ENCODE measurements at regions not wholly inside any gene's neighbourhood (a gene's known extent, or its start where the extent isn't known, plus 50 kb on each side); places are given as distances from the start of the nearest gene placed in this dataset.

DNA sequence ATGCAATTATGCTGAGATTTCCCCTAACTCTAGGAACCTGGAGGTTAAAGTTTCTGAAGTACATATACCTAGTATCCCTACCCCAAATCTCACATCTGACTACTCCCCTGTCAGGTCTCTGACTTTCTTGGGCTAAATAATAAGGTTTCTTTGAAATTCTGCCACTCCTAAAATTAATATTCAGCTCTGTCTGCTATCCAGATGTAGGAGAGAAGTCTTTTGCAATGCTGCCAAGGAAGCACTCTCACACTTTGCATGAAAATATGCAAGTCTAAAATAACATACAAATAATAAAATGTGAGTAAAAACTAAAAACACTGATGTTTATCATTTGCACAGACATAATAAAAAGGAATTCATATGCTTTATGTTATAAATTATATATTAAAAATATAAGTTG is 196.9 kb upstream of the LRFN5 start:
- no peak for DNase-seq (ENCODE audit: low read depth in 2 of 2)

DNA sequence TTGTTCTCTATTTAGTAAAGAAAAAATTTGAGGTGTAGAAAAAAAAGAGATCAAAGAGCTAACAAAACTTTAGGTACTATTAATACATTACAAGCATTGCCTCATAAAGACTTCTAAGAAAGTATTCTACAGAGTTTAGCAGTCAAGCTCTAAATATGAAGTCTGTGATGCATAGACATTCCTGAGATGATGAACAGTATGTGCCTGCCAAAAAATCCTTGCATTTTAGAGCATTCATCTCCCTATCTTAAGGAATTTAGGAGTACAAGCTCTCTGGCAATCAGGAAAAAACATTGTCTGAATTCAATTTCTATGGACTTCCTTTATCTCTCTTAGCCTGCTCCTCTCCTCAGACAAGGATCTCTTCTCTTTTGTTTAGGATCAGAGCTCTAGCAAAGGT is 202.6 kb upstream of the LRFN5 start:
- no peak for DNase-seq (ENCODE audit: low read depth in 2 of 2)

- no peak for DNase-seq (ENCODE audit: low read depth in 2 of 2)
Measured at GRCh38 chr14:41403360-41403759, 203.3 kb upstream of the LRFN5 start.

DNA sequence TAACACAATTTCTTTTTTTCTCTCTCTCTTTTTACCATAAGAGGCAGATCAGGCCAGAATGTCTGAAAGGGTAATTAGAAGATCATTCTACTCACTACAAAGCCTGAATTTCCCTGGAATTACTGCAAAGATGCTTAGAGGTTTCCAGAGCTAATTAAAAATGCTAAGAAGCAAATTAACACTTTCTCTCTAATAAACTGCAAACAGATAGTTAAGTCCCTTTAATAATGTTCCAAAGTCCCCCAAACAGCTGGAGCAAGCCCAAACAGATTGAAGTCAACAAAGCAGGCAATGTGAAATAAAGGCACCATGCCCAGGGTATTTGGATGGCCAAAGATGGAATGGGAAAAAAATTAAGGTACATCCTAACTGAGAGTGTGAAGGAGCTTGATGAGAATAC is 208.8 kb upstream of the LRFN5 start:
- DNase-seq (ENCODE audit: low read depth in 2 of 2), result no peak

- DNase-seq (ENCODE audit: low read depth in 2 of 2), result no peak
Measured at GRCh38 chr14:41393512-41393911, 213.2 kb upstream of the LRFN5 start.

- DNase-seq (ENCODE audit: low read depth in 2 of 2), result no peak
Measured at GRCh38 chr14:41392226-41392625, 214.4 kb upstream of the LRFN5 start.

GRCh38 chr14:41389355-41389754 is 217.3 kb upstream of the LRFN5 start:
- DNase-seq (ENCODE audit: low read depth in 2 of 2), result no peak

GRCh38 chr14:41385797-41386196 is 220.9 kb upstream of the LRFN5 start:
- DNase-seq (ENCODE audit: low read depth in 2 of 2), result no peak

DNA sequence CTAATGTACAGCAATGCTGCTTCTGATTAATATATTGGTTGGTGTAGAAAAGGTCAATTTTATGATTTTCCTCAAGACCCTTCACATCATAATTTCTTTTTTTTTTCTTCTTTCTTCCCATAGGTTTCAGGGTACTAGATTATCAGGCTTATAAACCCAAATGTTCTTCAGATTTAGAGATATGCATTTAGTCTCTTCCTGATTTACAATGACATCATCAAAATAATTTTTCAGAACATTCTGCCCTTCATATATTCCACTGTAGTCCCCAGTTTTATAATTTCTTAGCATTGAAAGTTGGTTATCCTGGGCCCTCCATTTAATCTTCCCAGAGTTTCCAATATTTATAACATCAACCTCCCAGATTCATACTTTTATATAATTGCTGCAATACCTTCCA is 226.7 kb upstream of the LRFN5 start:
- DNase-seq (ENCODE audit: low read depth in 2 of 2), result no peak

DNA sequence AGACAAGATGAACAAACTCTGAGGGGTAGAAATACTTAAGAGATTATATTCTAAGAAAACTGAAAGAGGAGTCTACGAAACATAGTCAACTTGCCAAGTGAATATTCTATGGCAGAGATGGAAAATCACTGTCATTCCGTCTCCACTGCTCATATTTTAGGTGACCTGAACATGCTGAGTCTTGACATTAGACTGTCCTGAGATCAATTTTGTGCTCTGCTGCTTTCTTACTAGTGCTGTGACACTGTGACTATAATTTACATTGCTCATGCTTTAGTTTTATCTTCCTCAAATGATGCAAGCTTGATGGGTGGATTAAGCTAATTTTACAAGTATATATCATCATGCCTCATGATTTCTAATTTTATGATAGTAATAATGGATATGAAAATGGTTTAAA is 228.2 kb upstream of the LRFN5 start:
- DNase-seq (ENCODE audit: low read depth in 2 of 2), result no peak

DNA sequence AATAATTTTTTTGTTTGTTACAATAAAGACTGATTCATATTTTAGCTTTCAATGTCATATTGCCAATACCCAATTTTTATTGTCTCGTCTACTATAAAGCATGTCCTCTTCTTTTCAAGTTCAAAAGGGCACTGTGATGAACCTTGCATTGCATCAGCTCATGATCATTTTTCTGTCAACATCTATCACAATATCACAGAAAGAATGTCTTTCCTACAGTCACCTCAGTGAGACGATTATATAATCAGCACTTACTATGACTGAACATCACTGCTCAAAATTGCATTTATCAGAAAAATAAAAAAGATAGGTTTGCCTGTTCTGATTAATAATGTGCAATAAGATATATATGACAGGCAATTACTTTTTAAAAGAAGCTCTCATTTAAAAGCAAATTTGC is 228.7 kb upstream of the LRFN5 start:
- no peak for DNase-seq (ENCODE audit: low read depth in 2 of 2)

- DNase-seq (ENCODE audit: low read depth in 2 of 2), result no peak
Measured at GRCh38 chr14:41374092-41374491, 232.6 kb upstream of the LRFN5 start.

GRCh38 chr14:41362139-41362538 is 244.5 kb upstream of the LRFN5 start:
- DNase-seq (ENCODE audit: low read depth in 2 of 2), result no peak

GRCh38 chr14:41360126-41360525 is 246.6 kb upstream of the LRFN5 start:
- no peak for DNase-seq (ENCODE audit: low read depth in 2 of 2)

DNA sequence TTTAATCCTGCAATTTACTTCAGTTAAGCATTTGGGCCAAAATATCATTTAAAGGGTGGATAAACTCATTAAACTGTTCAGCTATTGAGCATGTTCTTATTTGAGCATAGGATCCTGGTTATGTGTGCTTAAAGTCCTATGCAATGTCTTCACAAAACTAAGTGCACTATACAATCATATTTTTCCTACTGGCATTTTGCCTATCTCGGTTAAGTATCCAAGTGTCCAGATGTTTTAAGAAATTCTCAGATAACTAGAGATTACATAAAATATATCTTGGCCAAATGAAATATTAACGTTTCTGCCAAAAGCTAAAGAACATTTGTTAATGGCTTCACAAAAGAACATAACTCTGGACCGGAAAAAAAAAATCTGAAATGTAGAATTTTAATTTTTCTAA is 250.8 kb upstream of the LRFN5 start:
- DNase-seq (ENCODE audit: low read depth in 2 of 2), result no peak

DNA sequence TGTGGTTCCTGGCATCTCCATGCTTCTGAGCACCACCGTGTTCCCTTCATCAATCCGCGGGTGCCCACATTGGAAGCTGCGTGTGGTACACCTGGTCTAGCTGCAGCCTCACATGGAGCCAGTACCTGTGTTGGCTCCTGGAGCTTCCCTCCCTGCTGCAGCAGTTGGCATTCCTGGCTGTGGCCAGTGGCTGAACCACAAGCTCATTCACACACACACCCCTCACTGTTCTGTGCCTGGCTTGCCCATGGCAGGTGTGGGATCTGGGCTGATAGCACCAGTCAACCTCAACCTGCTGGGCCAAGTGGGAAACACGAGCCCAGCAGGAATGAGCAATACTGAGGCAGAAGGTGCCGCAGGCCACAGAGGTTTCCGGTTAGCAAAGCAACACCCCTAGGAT is 256.2 kb upstream of the LRFN5 start:
- DNase-seq (ENCODE audit: low read depth in 2 of 2), result no peak

DNA sequence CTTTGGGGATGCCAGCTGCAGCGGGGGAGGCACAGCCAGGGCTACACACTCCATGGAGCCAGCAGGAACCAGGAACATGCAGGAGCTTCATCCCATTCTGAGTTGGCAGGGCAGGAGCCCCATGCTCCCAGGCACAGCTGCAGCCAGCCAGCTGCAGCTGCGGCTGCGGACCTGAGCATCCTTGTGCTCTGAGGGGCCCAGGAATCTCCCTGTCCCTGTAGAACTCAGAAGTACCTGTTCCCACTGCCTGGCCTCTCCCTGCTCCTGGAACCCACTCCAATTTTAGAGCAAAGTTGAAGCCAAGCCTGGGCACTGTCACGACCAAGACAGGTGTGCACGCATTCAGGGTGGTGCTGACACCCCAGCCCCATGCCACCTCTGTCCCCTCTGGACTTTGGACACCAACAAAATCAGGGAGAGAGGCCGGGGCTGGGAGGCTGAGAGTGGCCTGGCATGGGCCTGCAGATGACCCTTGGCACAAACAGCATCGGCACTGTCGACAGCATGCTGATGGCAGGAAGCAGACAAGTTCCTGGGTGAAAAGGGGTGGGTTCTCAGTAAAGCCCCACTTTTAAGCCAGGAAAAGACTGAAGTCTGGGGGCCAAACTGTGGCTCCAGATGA is 257.3 kb upstream of the LRFN5 start:
- DNase-seq (ENCODE audit: low read depth in 2 of 2), result no peak

GRCh38 chr14:41343857-41344256 is 262.8 kb upstream of the LRFN5 start:
- no peak for DNase-seq (ENCODE audit: low read depth in 2 of 2)

DNA sequence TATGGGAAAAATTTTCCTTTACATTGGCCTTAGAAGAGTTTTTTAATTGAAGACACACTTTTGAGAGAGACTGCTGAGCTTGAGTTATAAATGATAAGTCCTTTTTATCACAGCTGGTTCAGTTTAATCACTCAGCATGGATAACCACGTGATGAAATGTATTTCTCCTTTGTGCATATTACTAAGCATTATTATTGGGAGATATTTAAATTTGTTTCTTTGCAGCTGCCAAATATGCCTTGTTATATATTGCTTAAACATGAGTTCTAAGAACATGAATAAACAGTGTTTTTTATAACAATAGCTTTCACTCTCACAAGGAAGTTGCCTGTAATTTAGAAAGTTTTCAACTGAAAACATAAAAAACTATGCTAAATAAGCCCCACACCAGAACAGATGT is 293.5 kb upstream of the LRFN5 start:
- DNase-seq (ENCODE audit: low read depth in 2 of 2), result no peak

GRCh38 chr14:41303506-41303905 is 303.2 kb upstream of the LRFN5 start:
- no peak for DNase-seq (ENCODE audit: low read depth in 2 of 2)

DNA sequence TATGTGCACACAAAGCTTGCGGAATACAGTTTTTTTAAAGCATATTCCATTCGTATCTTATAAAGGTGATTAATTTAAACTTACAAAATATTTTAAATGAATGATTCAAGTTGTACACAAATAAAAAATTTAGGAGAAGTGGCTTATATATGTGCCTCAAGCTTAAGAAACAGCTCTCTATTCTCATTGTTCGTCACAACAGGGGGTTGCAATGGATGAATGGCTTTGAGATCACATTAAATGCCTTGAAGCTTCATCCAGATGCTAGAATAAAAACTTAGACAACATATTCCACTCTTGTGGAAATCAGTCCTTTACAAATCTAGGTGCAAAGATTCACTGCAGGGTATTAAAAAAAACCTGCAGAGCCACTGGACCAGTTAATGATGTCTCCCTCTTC is 303.9 kb upstream of the LRFN5 start:
- no peak for DNase-seq (ENCODE audit: low read depth in 2 of 2)

DNA sequence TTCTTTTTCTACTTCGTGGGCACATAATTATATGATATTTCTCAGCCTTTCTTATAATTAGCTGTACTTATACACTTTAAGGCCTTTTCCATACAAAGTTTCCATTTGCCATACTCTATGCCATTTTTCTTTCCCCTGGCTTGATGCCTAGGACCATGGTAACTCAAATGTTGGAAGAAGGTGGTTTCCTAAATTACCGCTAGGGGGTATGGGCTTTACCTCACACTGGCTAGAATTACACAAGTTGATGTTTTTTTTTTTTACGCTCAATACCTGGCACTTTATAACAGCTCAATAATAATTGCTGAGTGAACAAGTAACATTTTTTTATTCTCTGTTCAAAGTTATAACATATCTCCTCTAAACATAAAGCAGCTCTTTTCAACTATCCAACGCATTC is 306.8 kb upstream of the LRFN5 start:
- DNase-seq (ENCODE audit: low read depth in 2 of 2), result no peak

GRCh38 chr14:41298328-41298690 is 308.4 kb upstream of the LRFN5 start:
- DNase-seq (ENCODE audit: low read depth in 2 of 2), result no peak

DNA sequence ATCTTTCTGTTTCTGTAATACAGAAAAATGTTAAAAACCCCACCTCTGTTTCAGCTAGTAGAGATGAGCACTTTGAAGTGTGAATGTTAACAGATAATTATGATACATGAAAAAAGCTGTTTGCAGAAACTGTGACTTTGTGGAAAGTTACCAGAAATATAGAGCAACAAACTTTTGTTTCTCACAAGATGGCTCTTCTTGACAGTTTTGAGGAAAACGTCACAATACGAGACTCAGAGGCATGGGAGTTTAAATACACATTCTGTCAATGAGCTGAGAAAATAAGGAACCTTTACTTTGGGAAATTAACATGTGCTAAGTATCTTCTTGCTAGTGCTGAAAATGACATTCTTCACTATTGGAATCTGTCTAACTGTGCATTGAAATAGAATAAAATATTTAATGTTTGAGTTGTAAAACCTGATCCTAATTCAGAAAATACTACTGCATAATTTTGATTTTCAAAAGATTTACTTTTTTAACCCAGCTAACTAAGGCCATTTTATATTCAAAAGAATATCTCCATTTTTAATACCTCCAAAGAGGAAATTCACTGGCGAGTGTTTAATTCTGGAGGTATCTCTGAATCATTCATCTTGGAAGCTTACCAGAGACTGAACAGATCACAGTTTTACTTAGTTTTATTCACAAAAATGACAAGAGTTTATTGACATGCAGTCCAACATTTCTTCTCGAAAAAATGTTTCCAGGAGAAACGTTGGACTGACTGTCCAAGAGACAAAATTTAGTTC is 308.9 kb upstream of the LRFN5 start:
- DNase-seq (ENCODE audit: low read depth in 2 of 2), result no peak
